HCT116 (cell line): ENCODE measurements at regions not wholly inside any gene's neighbourhood (a gene's known extent, or its start where the extent isn't known, plus 50 kb on each side); places are given as distances from the start of the nearest gene placed in this dataset.

Source experiments
- ATAC-seq: fragments of 200-7000 bp; cut with Tn5 transposase; 2 replicates; pipeline ENCODE4 v1.9.1; 2020; ENCODE audit warnings: mild to moderate bottlenecking, moderate library complexity
- BruUV-seq: library from RNA; stranded (reverse); fragments of 400-500 nt; replicated peaks from 2 replicates; lab custom pipeline; 2021; lab: Mats Ljungman, UMichigan
- CTCF ChIA-PET: fragments of 300-600 bp; sonication (Branson Sonifier 250); formaldehyde crosslinking; loops from one replicate; lab custom pipeline; 2021; ENCODE audit warnings: antibody characterized with exemption; lab: Charles Lee
- POLR2A ChIA-PET: fragments of 300-600, 350-600 bp; sonication (Branson Sonifier 250); formaldehyde crosslinking; loops from one replicate; lab custom pipeline; 2021; ENCODE audit warnings: antibody characterized with exemption; lab: Charles Lee
- RAD21 ChIA-PET, 2 experiments: fragments of 300-600 bp; sonication (Branson Sonifier 250); formaldehyde crosslinking; loops; one replicate each; lab custom pipeline; 2023; ENCODE audit warnings: low total read pairs in 2 of 2; ENCODE audit not compliant: uncharacterized antibody in 2 of 2, unreplicated experiment in 2 of 2, low non-redundant PET in 1 of 2; lab: Charles Lee
- DNase-seq: peaks from one replicate; pipeline ENCODE4 v3.0.0-alpha.2; 2010; ENCODE audit warnings: low read depth, low spot score
- H2AFZ ChIP-seq: fragments of 200-600 bp; shearing (Covaris generic), sonication (generic); 2 replicates; pipeline ENCODE4 v1.6.1; 2017; ENCODE audit warnings: low read depth, mixed run types, mixed read lengths, antibody characterized with exemption, low read length; ENCODE audit not compliant: poor library complexity, severe bottlenecking
- H3K27ac ChIP-seq: 2 replicates; pipeline ENCODE4 v1.5.1; 2012; ENCODE audit warnings: low read depth, low read length
- H3K27me3 ChIP-seq: fragments of 200-600 bp; sonication (generic); 2 replicates; pipeline ENCODE4 v1.6.1; 2016; ENCODE audit warnings: mixed run types, low read length, mixed read lengths; ENCODE audit not compliant: insufficient read depth
- H3K36me3 ChIP-seq, 2 experiments: fragments of 200-500 bp in 1 of 2; fragments of 200-600 bp in 1 of 2; sonication (Bioruptor generic) in 1 of 2; sonication (generic) in 1 of 2; 2 replicates each; pipeline versions ENCODE4 v1.5.1 to v1.6.1; 2014 to 2016; ENCODE audit warnings: low read length in 2 of 2, inconsistent platforms in 1 of 2, mixed read lengths in 1 of 2, mixed run types in 1 of 2; ENCODE audit not compliant: insufficient read depth in 2 of 2, control insufficient read depth in 1 of 2
- H3K4me1 ChIP-seq, 2 experiments: fragments of 200-600 bp in 1 of 2; sonication (generic) in 1 of 2; 2 replicates each; pipeline versions ENCODE4 v1.5.1 to v1.6.1; 2012 to 2017; ENCODE audit warnings: low read length in 2 of 2, inconsistent platforms in 1 of 2, mild to moderate bottlenecking in 1 of 2, mixed read lengths in 1 of 2, mixed run types in 1 of 2, moderate library complexity in 1 of 2; ENCODE audit not compliant: insufficient read depth in 2 of 2, control insufficient read depth in 1 of 2
- H3K4me2 ChIP-seq: fragments of 200-600 bp; sonication (generic); 2 replicates; pipeline ENCODE4 v1.6.1; 2017; ENCODE audit warnings: mixed run types, low read length, mixed read lengths
- H3K4me3 ChIP-seq, 2 experiments: fragments of 200-600 bp in 1 of 2; sonication (generic) in 1 of 2; replicated peaks in 1 of 2; 2 replicates each; pipeline ENCODE4 v1.5.1; 2011 to 2016; ENCODE audit warnings: low read length in 2 of 2, control low read depth in 1 of 2, low read depth in 1 of 2, mild to moderate bottlenecking in 1 of 2, mixed read lengths in 1 of 2, mixed run types in 1 of 2
- H3K79me2 ChIP-seq: fragments of 200-600 bp; sonication (generic); 2 replicates; pipeline ENCODE4 v1.6.1; 2017; ENCODE audit warnings: mild to moderate bottlenecking, mixed run types, low read length, moderate library complexity, mixed read lengths; ENCODE audit not compliant: insufficient read depth
- H3K9ac ChIP-seq: fragments of 200-600 bp; sonication (generic); 2 replicates; pipeline ENCODE4 v1.6.1; 2016; ENCODE audit warnings: low read length, mixed read lengths
- H3K9me2 ChIP-seq: fragments of 200-600 bp; sonication (generic), shearing (Covaris generic); 2 replicates; pipeline ENCODE4 v1.6.1; 2017; ENCODE audit warnings: mixed run types, mild to moderate bottlenecking, moderate library complexity; ENCODE audit not compliant: insufficient read depth
- H3K9me3 ChIP-seq, 2 experiments: fragments of 200-500 bp in 1 of 2; fragments of 200-600 bp in 1 of 2; sonication (Bioruptor generic) in 1 of 2; sonication (generic) in 1 of 2; 2 replicates each; pipeline ENCODE4 v1.6.1; 2014 to 2017; ENCODE audit warnings: low read length in 2 of 2, mixed read lengths in 2 of 2, inconsistent platforms in 1 of 2, low read depth in 1 of 2, mild to moderate bottlenecking in 1 of 2, mixed run types in 1 of 2, moderate library complexity in 1 of 2; ENCODE audit not compliant: control insufficient read depth in 1 of 2, insufficient read depth in 1 of 2
- H4K20me1 ChIP-seq: fragments of 200-600 bp; sonication (generic), shearing (Covaris generic); 2 replicates; pipeline ENCODE4 v1.6.1; 2017; ENCODE audit warnings: mixed run types, mild to moderate bottlenecking, moderate library complexity; ENCODE audit not compliant: insufficient read depth
- CEBPB ChIP-seq: IDR thresholded peaks from 2 replicates; pipeline ENCODE4 v1.6.1; 2012; ENCODE audit warnings: low read depth
- EGR1 ChIP-seq: IDR thresholded peaks from 2 replicates; pipeline ENCODE4 v1.6.1; 2012; ENCODE audit warnings: low read depth
- EZH2phosphoT487 ChIP-seq: fragments of 200-600 bp; IDR thresholded peaks from 2 replicates; pipeline ENCODE4 v1.6.1; 2018; ENCODE audit warnings: antibody characterized with exemption, borderline replicate concordance
- SIN3A ChIP-seq: IDR thresholded peaks from 2 replicates; pipeline ENCODE4 v1.6.1; 2012; ENCODE audit warnings: low read depth
- SP1 ChIP-seq: IDR thresholded peaks from 2 replicates; pipeline ENCODE4 v1.6.1; 2012; ENCODE audit warnings: low read depth
- SRF ChIP-seq: IDR thresholded peaks from 2 replicates; pipeline ENCODE4 v1.6.1; 2012; ENCODE audit warnings: low read depth
- TCF7L2 ChIP-seq: IDR thresholded peaks from 2 replicates; pipeline ENCODE4 v1.7.0; 2011; ENCODE audit warnings: borderline replicate concordance, inconsistent platforms; ENCODE audit not compliant: insufficient read depth, insufficient read length; ENCODE audit errors: extremely low read depth
- ZNF274 ChIP-seq: fragments of 200-500 bp; sonication (Bioruptor generic); IDR thresholded peaks from 2 replicates; pipeline ENCODE4 v1.6.1; 2014; ENCODE audit warnings: mild to moderate bottlenecking, low read depth, low read length, inconsistent platforms
- intact Hi-C: fragments of 100-400 bp; cut with micrococcal nuclease; formaldehyde crosslinking; loops from 2 replicates; pipeline ENCODE4 v1.10.0; 2022
- TF ChIP-seq, protein P1 (sequence below): IDR thresholded peaks from 2 replicates; pipeline ENCODE4 v1.6.1; 2012; ENCODE audit warnings: low read depth
- TF ChIP-seq, protein P2 (sequence below), 3 experiments: fragments of 200-600 bp in 1 of 3; sonication (generic) in 1 of 3; IDR thresholded peaks in 2 of 3; conservative IDR thresholded peaks in 1 of 3; 2 replicates each; pipeline ENCODE4 v1.5.1; 2012 to 2017; ENCODE audit warnings: low read depth in 2 of 3, low read length in 2 of 3, antibody characterized with exemption in 1 of 3, borderline replicate concordance in 1 of 3, control low read depth in 1 of 3, mild to moderate bottlenecking in 1 of 3, mixed read lengths in 1 of 3, mixed run types in 1 of 3, moderate library complexity in 1 of 3; ENCODE audit not compliant: insufficient read depth in 1 of 3
- TF ChIP-seq, protein P3 (sequence below): IDR thresholded peaks from 2 replicates; pipeline ENCODE4 v1.6.1; 2012

DNA sequence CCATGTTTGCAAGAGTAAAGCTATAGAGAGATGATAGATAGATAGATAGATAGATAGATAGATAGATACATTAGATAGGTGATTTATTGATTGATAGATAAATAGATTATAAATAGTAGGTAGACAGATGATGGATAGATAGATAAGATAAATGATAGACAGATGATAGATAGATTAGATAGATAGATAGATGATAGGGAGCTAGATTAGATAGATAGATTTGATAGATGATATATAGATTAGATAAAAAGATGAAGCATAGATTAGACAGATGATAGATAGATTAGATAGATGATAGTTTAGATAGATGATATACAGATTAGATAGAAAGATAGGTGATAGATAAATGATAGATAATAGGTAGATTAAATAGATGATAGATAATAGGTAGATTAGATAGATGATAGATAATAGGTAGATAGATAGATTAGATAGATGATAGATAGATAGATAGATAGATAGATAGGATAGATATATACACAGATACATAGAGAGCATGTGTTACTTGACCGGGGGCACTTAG lies 243.3 kb upstream of the FOXK1 start:
- Histone ChIP-seq H2AFZ (no peak overlapping the region), H3K9me3 (no peaks in the 10 kb centered on the region), H3K27ac (no peak overlapping the region), H3K36me3 (no peaks in the 10 kb centered on the region), H3K9me2 (no peaks in the 10 kb centered on the region), H3K27me3 (peaks cover 14% of the 10 kb centered on the region; the same call in 1 of the 2 replicates), H3K4me1 (no peaks in the 10 kb centered on the region), H3K4me3 (no peak overlapping the region), H3K9ac (no peak overlapping the region), H3K4me2 (no peak overlapping the region), H4K20me1 (no peaks in the 10 kb centered on the region), H3K79me2 (no peaks in the 10 kb centered on the region)
- CTCF ChIA-PET, result no interaction called here
- BruUV-seq, result no TSS peak
- TF ChIP-seq ZNF274 (no peak), EGR1 (no peak), SP1 (no peak), SRF (no peak), SIN3A (no peak), EZH2phosphoT487 (no peak), CEBPB (no peak), TCF7L2 (no peak)
- TF ChIP-seq, protein P1, sequence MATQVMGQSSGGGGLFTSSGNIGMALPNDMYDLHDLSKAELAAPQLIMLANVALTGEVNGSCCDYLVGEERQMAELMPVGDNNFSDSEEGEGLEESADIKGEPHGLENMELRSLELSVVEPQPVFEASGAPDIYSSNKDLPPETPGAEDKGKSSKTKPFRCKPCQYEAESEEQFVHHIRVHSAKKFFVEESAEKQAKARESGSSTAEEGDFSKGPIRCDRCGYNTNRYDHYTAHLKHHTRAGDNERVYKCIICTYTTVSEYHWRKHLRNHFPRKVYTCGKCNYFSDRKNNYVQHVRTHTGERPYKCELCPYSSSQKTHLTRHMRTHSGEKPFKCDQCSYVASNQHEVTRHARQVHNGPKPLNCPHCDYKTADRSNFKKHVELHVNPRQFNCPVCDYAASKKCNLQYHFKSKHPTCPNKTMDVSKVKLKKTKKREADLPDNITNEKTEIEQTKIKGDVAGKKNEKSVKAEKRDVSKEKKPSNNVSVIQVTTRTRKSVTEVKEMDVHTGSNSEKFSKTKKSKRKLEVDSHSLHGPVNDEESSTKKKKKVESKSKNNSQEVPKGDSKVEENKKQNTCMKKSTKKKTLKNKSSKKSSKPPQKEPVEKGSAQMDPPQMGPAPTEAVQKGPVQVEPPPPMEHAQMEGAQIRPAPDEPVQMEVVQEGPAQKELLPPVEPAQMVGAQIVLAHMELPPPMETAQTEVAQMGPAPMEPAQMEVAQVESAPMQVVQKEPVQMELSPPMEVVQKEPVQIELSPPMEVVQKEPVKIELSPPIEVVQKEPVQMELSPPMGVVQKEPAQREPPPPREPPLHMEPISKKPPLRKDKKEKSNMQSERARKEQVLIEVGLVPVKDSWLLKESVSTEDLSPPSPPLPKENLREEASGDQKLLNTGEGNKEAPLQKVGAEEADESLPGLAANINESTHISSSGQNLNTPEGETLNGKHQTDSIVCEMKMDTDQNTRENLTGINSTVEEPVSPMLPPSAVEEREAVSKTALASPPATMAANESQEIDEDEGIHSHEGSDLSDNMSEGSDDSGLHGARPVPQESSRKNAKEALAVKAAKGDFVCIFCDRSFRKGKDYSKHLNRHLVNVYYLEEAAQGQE, result no peak
- TF ChIP-seq, protein P2, sequence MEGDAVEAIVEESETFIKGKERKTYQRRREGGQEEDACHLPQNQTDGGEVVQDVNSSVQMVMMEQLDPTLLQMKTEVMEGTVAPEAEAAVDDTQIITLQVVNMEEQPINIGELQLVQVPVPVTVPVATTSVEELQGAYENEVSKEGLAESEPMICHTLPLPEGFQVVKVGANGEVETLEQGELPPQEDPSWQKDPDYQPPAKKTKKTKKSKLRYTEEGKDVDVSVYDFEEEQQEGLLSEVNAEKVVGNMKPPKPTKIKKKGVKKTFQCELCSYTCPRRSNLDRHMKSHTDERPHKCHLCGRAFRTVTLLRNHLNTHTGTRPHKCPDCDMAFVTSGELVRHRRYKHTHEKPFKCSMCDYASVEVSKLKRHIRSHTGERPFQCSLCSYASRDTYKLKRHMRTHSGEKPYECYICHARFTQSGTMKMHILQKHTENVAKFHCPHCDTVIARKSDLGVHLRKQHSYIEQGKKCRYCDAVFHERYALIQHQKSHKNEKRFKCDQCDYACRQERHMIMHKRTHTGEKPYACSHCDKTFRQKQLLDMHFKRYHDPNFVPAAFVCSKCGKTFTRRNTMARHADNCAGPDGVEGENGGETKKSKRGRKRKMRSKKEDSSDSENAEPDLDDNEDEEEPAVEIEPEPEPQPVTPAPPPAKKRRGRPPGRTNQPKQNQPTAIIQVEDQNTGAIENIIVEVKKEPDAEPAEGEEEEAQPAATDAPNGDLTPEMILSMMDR (IDR thresholded peaks at IDR 0.05 in 2 of 3, conservative IDR thresholded peaks at IDR 0.05 in 1 of 3; ENCODE audit: borderline replicate concordance in 1 of 3, insufficient read depth in 1 of 3, low read depth in 2 of 3, low read length in 2 of 3), result no peak
- TF ChIP-seq, protein P3, sequence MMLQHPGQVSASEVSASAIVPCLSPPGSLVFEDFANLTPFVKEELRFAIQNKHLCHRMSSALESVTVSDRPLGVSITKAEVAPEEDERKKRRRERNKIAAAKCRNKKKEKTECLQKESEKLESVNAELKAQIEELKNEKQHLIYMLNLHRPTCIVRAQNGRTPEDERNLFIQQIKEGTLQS, result no peak
- DNase-seq (no peak), ATAC-seq (no peak)
- intact Hi-C loops, result no loop called here
- RAD21 ChIA-PET, result no interaction called here
- POLR2A ChIA-PET, result no interaction called here
